ENCODE measurements at regions not wholly inside any gene's neighbourhood (a gene's known extent, or its start where the extent isn't known, plus 50 kb on each side); places are given as distances from the start of the nearest gene placed in this dataset.
"Not testable (repeated sequence)": the region's sequence is repeated elsewhere in the genome, so short reads cannot be mapped to it uniquely, and the experiment has no call there.

DNA sequence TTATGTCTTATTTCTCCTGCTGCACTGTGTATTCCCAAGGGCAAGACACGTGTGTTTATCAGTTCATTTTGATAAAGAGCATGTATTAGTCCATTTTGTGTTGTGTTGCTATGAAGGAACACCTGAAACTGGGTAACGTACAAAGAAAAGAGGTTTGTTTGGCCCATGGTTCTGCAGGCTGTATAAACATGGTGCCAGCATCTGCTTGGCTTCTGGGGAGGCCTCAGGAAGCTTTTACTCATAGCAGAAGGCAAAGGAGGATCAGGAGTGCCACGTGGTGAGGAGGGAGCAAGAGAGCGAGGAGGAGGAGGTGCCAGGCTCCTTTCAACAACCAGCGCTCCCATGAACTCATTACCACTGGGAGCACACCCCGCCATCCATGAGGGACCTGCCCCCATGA, 214.0 kb downstream of the UQCRFS1 start:
- TF ChIP-seq POLR2AphosphoS5 (IDR thresholded peaks at IDR 0.05) (no peak), CTCF (IDR thresholded peaks at IDR 0.05 in 8 of 11, conservative IDR thresholded peaks at IDR 0.05 in 3 of 11) (no peak), POLR2A (IDR thresholded peaks at IDR 0.05) (no peak)
- peaks cover 0 to 9% (median 0%) of the 10 kb centered on the region in 7 donors for H3K27me3 ChIP-seq (replicated peaks in 1 of 7)
- H3K27ac ChIP-seq: no peak overlapping the region
- H3K4me3 ChIP-seq: no peak overlapping the region
- no peaks in the 10 kb centered on the region for H3K4me1 ChIP-seq
- intact Hi-C loops (cut with DNase I; ENCODE audit: low total_unique reads): no loop called here
- no peak for DNase-seq
- 68 to 91% (median 79%) methylated on average over 6 of the region's 6 CpGs for WGBS, 5 donors
- H3K36me3 ChIP-seq: no peaks in the 10 kb centered on the region
- peaks cover 0 to 59% (median 28%) of the 10 kb centered on the region in 8 donors for H3K9me3 ChIP-seq

DNA sequence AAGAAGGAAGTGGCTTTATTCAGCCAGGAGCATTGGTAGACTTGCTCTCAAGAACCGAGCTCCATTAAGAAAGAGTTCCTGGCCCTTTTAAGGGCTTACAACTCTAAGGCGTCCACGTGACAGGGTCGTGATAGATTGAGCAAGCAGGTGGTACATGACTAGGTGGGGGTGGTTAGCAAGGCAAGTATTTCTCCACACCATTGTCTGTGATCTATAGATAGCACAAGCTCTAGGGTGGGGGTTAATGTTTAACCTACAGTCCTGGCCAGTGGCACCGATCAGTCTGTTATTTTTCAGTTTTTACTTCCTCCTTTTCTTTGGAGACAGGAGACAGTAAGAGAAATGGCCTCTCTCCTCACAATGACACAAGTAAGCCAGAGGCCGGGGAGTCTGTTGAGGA, 215.1 kb downstream of the UQCRFS1 start:
- peaks cover 0 to 70% (median 39%) of the 10 kb centered on the region in 8 donors for H3K9me3 ChIP-seq
- WGBS, 5 donors: 73 to 80% (median 75%) methylated on average over 6 of the region's 6 CpGs
- H3K4me3 ChIP-seq; DNase-seq; H3K36me3 ChIP-seq; H3K27ac ChIP-seq; H3K27me3 ChIP-seq (replicated peaks in 1 of 7); intact Hi-C loops (cut with DNase I; ENCODE audit: low total_unique reads); H3K4me1 ChIP-seq: not testable (repeated sequence)

- WGBS, 5 donors: 20 to 43% (median 34%) methylated on average over 4 to 5 of the region's 5 CpGs; no CpG with 5 or more reads in 1 of the 5 donors
Measured at GRCh38 chr19:28990522-28990921, 222.4 kb downstream of the UQCRFS1 start.

DNA sequence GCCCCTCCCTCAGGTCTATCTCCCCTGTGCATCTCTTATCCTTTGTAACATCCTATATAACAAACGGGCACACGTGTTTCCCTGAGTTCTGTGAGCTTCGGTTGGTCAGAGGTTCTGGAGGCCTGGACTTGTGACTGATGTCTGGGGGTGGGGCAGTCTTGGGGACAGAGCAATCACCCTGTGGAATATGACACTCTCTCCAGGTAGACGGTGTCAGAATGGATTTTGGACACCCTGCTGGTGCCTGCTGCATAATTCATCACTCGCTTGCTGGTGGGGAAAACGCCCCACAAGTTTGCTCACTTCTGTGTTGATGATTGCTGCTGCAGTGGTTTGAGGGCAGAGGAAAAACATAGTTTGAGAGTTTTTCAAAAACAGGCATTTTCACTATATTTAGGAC, 223.2 kb downstream of the UQCRFS1 start:
- H3K4me1 ChIP-seq: no peaks in the 10 kb centered on the region
- H3K36me3 ChIP-seq: no peaks in the 10 kb centered on the region
- DNase-seq: no peak
- TF ChIP-seq POLR2AphosphoS5 (IDR thresholded peaks at IDR 0.05): no peak
- TF ChIP-seq CTCF (IDR thresholded peaks at IDR 0.05 in 8 of 11, conservative IDR thresholded peaks at IDR 0.05 in 3 of 11): no peak
- TF ChIP-seq POLR2A (IDR thresholded peaks at IDR 0.05): no peak
- intact Hi-C loops (cut with DNase I; ENCODE audit: low total_unique reads): no loop called here
- WGBS, 5 donors: 63 to 82% (median 71%) methylated on average over 6 of the region's 6 CpGs
- H3K27ac ChIP-seq: peak overlapping the region in 1 of 8 donors; percentile 28
- peaks cover 0 to 46% (median 23%) of the 10 kb centered on the region in 8 donors for H3K9me3 ChIP-seq
- H3K4me3 ChIP-seq: no peak overlapping the region
- no peaks in the 10 kb centered on the region for H3K27me3 ChIP-seq (replicated peaks in 1 of 7)

More at GRCh38 chr19:28990522-28990921, 222.4 kb downstream of the UQCRFS1 start:
- no peaks in the 10 kb centered on the region for H3K4me1 ChIP-seq
- intact Hi-C loops (cut with DNase I; ENCODE audit: low total_unique reads): no loop called here
- no peak for TF ChIP-seq CTCF (IDR thresholded peaks at IDR 0.05 in 8 of 11, conservative IDR thresholded peaks at IDR 0.05 in 3 of 11)
- TF ChIP-seq POLR2A (IDR thresholded peaks at IDR 0.05): no peak
- TF ChIP-seq POLR2AphosphoS5 (IDR thresholded peaks at IDR 0.05): no peak
- H3K4me3 ChIP-seq: no peak overlapping the region
- no peaks in the 10 kb centered on the region for H3K36me3 ChIP-seq
- H3K27ac ChIP-seq: peak overlapping the region in 1 of 8 donors; percentile 28
- no peaks in the 10 kb centered on the region for H3K27me3 ChIP-seq (replicated peaks in 1 of 7)
- peaks cover 0 to 50% (median 31%) of the 10 kb centered on the region in 8 donors for H3K9me3 ChIP-seq
- no peak for DNase-seq

DNA sequence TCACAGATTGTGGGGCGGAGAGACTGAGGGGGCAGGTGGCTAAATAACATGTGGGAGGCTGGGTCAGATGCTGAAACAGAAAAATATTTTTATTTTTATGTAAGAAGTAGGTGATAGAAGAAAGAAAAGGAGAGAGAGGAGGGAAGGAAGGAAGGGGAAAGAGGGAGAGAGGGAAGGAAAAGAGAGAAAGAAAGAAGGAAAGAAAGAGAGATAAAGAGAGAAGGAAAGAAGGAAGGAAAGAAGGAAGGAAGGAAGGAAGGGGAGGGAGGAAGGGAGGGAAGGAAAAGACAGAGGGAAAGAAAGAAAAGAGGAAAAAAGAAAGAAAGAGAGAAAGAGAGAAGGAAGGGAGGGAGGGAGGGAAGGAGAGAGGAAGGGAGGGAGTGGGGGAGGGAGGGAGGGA, 224.9 kb downstream of the UQCRFS1 start:
- 89 to 93% (median 91%) methylated on average over 1 of the region's 1 CpG for WGBS, 5 donors
- Histone ChIP-seq H3K9me3 (peaks cover 0 to 41% (median 7%) of the 10 kb centered on the region in 8 donors), H3K36me3 (no peaks in the 10 kb centered on the region), H3K4me3 (no peak overlapping the region), H3K27ac (peak overlapping the region in 2 of 8 donors; percentile 40 to 52), H3K27me3 (replicated peaks in 1 of 7) (no peaks in the 10 kb centered on the region), H3K4me1 (no peaks in the 10 kb centered on the region)
- TF ChIP-seq POLR2A (IDR thresholded peaks at IDR 0.05) (no peak), POLR2AphosphoS5 (IDR thresholded peaks at IDR 0.05) (no peak), CTCF (IDR thresholded peaks at IDR 0.05 in 8 of 11, conservative IDR thresholded peaks at IDR 0.05 in 3 of 11) (no peak)
- no peak for DNase-seq
- intact Hi-C loops (cut with DNase I; ENCODE audit: low total_unique reads): no loop called here

All from spleen (tissue), 11 donors.